IPS-NIHi7 (cell line): ENCODE measurements at regions not wholly inside any gene's neighbourhood (a gene's known extent, or its start where the extent isn't known, plus 50 kb on each side); places are given as distances from the start of the nearest gene placed in this dataset.

Experiments used
- DNase-seq: peaks from one replicate; pipeline ENCODE4 v3.0.0; 2012; ENCODE audit warnings: mixed read lengths; ENCODE audit errors: extremely low spot score

DNA sequence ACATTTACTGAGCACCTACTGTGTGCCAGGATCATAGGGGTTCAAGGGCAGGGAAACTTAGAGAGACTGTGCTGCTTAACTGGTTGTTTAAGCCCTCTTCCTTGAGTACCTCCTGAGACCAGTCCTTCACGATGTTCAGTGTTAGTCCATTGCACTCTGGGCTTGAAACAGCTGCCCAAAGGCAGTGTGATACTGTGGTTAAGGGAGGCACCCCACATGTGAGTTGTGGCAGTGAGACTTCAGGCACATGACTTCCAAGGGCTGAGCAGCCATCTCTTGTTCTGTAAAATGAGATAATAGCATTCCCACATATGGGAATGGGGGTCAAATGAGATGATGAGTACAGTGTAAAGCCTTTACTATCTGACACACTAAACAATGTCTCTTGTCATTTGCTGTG, 75.1 kb downstream of the LINGO1 start:
- no peak for DNase-seq

DNA sequence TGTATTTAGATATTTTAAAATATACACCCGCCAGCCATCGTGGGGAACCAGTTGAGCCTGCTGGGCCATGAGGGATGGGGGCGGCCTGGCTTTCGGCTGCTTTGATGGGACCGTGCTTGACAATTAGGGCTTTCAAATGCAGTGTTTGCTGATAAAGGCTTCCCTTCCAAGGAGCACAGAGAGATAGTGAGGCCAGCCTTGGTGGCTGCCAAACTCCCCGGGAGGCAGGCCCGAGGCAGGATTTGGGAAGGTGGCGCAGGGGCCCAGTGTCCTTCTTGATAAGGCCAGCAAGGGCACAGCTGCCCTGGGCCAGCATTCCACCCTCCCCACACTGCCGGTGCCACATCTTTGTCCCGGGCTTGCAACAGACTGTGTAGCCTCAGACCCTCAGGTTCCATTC, 75.6 kb downstream of the LINGO1 start:
- peak; percentile 71 for DNase-seq

DNA sequence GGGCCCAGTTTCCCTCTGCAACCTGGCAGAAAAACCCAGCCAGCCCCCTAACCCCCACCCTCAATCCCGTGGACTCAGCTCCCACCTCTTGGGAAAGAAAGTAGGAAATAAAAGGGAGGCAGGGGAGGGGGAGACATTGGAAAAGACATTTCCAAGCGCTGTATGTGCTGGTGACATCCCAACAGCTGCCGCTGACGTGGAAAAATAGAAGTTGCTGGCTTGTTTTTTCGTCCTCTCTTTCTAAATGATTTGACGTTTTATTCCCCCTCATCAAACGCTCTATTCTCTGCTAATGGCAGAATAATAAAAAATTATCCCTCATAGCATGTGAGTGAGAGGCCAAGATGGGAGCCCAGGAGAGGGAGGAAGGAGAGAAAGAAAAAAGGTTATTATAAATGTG, 76.1 kb downstream of the LINGO1 start:
- no peak for DNase-seq

DNA sequence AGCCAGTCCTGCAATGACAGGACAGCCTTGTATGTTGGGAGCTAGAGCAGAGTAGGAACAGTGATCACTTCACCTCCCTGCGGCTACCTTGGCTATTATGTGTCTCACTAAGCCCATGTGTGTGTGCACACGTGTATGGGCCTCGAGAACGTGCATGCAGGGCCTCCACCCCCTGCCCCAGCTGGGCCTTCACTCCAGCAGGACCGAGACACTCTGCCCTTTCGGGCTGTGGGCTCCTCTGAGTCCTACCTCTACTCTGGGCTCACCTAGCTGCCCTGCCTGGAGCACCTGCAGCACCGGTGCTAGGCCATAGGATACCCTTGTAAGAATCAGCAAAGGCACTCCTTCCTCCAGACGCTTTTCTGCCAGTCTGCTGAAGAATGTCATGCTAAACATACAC, 77.5 kb downstream of the LINGO1 start:
- DNase-seq, result no peak

DNA sequence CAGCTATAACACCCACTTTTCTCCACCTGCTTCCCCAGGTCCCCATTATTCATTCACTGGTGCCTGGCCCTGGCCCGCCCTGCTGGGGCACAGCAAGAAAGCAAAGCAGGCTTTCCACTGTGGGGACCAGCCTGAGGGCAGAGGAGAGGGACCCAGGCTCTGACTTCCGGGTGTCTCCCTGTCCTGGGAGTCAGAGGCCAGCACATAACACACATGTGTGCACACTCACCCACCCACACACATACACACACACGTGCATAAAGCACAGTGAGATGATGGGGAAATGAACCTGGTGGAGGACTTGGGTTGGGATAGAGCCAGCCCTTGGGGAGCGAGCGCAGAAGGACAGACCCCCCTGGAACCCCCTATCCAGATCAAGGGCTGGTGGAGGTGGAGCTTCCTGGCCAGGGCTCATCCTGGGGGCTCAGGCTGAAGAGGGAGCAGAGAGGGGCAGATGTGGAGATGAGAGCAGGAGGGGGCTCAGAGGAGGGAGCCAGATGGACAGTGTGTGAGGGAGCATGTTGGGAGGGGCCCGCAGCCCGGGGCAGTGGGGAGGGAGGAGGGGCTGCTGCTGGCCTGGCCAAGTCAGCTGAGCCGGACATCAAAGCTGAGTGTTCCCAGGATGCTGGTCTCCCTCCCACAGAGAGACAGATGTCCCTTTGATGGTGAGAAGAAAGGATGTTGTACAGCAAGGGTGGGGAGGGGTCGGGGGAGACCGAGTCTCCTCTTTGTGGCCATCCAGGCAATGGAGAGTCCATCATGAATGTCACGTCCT, 78.2 kb downstream of the LINGO1 start:
- no peak for DNase-seq

DNA sequence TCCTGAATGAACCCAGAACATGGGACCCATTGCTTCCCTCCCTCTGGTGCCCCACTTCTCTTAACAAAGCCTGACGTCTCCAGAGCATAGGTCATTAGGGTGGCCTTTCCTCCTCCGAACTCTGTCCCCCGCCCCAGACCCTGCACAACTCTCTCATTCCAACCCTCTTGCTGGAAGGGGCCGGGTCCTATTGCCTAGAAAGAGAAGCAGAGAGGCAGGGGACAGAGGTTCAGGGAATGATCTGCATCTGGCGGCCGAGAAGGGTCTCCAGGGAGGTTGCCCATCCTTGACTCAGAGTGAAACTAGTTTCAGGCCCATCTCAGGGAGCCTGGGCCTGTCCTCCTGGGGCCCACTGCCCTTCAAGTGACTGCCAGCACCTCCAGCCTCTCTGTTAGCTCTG, 79.0 kb downstream of the LINGO1 start:
- DNase-seq, result no peak

DNA sequence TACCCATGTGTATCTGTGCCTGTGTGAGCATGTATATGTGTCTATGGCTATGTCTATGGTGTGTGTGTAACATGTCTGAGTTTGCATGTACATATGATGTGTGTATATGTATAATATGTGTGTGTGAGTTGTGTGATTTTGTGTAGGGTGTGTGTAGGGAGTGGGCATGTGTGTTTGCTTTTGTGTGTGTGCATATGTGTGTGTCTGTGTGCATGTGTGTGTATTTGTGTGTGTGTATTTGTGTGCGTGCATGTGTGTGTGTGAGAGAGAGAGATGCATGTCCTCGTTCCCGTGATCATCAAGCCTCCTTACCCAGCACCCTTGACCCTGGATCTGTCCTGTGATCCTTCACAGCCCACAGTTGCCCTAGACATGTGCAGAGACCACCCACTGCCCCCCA, 79.5 kb downstream of the LINGO1 start:
- DNase-seq, result no peak

DNA sequence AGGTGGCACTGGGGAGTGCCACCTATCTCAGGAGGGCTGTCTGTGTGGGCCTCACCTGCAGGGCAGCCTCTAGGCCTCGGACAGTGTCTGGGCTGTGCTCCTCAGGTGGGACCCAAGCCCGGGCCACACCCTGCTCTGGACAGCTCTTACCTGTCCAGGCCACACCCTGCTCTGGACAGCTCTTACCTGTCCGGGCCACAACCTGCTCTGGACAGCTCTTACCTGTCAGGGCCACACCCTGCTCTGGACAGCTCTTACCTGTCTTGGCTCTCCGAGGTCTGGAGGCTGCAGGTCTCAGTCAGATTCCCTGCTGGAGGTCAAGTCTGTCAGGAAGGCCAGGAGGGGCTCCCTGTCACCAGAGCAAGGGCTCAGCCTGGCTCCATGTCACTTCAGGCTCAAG, 80.6 kb downstream of the LINGO1 start:
- no peak for DNase-seq

DNA sequence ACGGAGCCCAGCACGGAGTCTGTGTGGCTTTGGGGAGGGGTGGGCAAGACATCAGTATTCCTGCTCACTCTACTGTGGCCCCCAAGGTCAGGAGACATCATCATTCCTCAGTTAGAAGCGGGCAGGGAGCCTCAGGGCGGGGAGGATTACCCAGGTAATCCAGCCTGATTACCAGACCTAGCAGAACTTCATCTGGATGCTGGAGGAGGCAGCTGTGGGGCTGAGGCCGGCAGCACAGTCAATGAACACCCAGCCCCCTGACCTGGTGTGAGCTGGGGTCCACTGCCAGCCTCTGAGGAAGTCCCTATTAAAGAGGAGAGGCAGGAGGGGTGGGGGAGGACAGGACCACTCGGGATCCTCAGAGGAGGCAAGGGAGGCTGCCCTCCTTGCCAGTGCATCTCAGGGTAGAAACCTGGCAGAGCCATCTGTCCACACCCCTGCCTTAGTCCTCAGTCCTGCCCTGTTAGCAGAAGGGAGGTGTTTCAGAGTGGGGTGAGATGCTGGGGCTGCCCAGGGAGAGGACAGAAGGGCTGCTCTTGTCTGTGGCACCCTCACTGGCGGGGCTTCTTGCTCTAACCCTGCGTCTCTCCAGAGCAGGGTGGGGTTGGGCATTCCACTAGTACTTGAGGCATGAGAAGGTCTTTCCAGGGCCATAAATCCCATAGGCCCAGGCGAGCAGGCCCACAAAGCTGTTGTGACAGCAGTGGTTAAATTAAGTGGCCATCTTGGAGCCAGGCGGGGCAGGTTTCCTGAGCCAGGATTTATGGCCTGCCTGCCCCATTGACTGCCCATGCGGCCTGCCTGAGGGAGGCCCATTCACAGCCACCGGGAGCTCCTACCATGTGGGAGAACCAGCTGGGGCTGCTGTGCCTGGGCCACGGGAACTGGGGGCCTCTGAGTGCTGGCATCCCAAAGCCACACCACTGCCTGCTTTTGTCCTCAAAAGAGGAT, 82.1 kb downstream of the LINGO1 start:
- no peak for DNase-seq

DNA sequence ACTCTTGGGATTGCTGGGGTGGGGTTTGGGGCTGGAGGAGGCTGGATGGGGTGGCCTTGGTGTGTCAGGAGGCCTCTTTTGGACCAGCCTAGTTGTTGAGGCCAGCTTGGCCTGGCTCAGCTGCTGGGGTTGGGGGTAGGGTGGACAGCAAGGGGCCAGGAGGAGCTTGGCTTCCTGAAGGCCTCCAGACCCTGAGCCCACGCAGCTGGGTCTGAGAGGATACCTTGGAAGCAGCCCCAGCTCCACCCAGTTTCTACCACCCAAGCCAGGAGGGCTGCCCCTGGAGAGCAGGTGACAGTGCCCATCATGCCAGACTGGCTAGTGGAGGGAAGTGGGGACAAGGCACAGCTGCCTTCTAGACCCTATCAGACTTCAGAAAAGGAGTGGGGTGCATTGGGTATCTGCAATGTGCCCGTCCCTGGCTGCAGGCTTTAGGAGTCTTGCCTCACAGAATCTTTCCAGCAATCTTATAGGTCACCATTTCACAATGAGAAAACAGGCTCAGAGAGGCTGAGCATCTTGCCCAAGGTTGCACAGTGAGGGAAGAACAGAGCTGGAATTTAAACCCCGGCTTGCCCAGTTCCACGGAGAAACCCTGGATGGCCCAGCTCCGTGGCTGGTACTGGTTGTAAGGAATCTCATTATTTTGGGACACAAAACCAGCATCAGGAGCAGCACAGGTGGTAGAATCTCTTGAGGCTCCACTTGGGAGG, 83.0 kb downstream of the LINGO1 start:
- DNase-seq, result no peak

DNA sequence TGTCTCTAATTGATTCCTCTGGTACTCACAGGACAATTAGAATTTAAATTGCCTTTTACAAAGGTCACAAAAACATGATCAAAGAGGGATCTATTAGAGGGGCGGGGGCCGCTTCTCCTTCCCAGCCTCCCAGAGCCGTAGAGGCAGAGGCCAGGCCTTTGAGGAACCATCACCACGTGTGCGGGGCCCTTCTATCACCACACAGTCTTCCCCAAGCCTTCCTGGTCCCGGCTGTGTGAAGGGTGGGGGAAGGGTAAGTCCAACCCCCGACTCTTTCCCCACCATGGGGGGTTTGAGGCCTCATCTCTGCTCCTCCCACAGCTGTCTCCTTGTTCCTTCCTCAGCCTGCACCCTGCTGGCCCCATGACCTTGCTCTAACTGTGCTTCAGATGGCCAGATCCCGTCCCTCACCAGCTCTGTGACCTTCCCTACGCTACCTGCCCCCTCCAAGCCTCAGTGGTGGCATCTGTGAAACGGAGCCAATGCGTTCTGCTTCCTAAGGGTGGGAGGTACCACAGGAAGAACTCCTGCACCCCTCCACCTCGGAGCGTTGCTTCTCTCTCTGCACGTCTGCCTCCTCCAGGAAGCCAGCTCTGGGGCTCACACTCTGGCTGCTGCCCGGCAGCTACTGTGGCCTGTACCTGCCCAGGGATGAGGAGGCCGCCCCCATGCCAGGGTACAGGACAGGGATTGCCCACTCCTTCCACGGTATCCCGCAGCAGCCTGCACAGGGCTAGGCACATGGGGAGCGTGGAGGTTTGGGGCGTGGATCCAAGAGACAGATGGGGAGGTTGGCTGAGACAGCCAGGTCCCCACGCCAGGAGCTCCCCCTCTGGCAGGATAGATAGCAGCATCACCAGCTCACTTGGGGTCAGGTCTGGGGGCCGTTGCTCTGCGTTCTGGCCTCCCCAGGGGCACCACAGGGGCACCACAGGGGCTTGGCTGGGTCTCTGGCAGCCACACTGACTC, 83.8 kb downstream of the LINGO1 start:
- DNase-seq, result no peak

DNA sequence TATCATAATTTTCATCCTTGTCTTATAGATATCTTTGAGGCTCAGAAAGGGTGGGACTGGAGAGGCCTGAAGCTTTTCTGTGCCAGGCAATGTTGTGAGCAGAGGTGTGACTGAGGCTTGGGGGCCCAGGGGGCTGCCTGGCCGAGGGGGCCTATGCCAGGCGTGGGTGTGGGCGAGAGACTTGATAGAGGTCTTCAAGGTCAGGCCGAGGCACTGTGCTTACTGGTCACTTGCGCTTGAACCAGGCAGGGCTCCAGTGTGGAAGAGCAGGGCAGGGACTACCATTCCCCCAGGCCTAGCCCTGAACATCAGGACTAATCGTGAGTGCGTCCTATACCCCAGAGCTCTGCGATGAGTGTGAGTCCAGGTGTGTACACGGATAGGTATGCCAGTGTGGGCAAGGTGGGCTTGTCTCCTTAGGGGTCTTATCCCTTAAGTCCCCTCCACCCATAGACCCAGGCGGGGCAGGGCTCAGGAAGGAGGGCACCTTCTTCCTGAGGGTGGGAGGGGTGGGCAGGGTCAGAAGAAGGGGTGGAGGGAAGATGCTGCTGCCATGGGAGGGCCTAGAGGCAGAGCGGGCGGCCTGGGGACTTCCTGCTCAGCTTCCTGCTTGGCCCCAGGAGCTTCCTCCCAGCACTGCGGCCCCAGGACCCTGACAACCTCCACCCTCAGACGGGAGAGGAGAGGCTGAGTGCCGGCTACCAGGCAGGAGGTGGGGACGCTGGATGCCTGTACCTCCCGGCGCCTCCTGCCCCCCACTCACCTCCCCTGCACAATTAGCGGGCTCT, 84.7 kb downstream of the LINGO1 start:
- DNase-seq, result no peak

DNA sequence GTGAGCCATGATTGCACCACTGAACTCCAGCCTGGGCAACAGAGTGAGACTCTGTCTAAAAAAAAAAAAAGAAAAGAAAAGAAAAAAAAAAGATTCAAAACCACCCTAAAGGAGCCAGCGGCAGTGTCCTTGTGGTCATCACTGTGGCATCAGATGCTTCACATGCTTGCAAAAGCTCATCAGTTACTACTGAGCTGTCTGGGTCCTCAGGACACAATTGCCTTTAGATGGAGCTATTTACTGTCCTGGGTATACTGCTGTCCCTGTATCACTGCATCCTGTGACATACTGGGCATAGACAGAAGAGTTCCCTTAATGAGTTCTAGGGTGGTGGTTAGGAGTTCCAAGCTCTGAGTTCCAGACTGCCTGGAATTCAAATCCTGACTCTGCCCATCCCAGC, 85.8 kb downstream of the LINGO1 start:
- DNase-seq, result no peak

DNA sequence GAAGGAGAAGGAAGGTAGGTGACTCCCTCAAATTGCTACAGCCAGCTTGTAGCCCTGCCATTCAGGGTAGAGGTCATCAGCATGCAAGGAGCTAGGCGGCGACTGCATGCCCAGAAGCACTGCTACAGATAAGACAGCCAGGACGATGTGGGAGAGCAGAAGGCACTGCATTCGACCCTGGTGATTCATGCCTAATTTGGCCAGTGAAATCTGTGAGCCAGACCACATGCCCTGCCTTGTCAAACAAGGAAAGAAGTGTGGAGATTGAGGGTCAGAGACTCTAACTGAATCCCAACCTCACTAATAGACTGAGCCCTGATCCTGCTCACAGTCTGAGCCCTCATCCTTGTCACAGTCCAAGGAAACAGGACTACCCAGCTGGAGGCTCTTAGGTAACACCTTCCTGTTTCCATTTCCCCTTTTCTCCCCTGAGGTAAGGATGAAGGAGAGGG, 86.6 kb downstream of the LINGO1 start:
- DNase-seq, result no peak

DNA sequence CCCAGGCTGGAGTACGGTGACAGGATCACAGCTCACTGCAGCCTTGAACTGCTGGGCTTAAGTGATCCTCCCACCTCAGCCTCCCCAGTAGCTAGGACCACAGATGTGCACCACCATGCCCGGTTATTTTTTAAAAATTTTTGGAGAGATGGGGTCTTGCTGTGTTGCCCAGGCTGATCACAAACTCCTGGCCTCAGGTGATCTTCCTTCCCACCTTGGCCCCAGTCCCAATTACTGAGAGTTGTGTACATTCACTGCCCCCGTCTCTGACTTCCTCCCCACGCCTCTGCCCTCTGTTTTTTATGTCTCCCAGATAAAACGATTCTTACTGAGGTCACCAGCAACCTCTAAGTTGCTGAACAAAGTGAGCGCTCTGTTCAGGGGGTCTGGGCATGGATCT, 87.7 kb downstream of the LINGO1 start:
- DNase-seq, result no peak

DNA sequence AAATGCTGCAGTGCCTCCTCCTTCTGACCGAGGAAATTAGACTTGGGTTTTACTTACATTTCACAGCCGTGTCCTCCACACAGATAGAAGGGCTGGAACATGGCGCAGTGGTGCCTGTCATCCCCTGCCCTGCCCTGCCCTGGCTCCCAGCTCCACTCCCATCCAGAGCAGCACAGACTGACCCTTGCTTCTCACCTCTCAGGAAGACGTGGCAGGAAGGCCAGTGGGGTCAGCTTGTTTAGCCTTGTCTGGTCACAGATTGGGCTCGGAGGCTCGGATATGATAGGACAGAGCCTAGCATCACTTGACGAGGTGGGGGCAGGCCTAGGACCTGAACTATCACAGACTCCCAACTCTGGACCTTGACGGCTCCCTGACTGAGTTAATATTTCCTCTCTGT, 88.5 kb downstream of the LINGO1 start:
- no peak for DNase-seq

DNA sequence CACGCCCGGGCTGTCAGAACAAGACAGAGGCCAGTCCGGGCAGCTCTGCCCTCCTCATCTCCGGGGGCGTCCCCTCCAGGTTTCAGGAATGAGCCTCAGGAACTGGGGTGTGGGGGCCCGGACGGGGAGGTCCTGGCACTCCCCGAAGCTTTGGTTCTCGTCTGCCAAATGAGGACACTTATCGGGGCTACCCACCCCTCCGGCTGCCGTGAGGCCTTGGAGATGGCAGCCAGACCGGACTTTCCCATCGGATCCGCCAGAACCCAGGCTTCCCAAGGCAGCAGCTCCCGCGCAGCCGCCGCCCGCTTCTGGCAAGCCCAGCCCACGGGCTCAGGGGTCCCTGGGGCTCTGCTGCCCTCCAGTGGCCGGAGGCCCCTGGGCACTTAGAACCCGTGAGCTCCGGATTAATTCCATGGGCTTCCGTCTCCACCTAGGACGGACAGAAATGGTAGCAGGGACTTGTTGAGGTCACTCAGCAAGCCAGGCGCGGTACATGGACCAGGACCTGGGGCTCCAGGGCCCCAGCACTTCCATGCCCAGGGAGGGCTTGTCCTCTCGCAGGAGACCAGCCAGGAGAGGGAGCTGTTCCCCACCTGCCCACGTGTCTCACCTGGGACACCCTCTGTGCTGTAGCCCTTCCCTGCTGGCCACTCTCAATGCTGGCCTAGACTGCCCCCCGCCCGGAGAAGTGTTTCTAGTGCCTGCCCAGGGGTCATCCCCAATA, 89.4 kb downstream of the LINGO1 start:
- DNase-seq, result peak; percentile 94

DNA sequence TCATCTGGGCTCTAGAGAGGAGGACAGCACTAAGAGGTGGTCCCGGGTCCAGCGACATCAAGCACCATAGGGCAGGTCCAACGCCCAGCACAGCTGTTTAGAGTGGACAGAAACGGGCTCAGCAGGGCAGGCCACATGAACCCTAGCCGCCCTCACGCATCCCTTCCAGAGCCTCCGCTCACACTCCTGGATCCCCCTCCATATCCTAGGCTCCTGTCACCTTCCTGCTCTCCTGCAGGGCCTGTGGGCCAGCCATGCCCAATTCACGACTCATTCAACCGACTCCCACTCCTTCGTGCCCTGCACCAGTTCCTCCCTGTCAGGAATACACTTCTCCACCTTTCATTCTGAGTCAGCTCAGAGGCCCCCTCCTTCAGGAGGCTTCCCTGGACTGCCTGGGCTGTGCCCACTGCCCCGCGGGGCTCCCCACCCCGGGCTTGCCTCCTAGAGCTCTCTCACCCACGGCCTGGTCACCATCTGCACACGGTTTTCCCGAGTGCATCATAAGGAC, 90.2 kb downstream of the LINGO1 start:
- no peak for DNase-seq

DNA sequence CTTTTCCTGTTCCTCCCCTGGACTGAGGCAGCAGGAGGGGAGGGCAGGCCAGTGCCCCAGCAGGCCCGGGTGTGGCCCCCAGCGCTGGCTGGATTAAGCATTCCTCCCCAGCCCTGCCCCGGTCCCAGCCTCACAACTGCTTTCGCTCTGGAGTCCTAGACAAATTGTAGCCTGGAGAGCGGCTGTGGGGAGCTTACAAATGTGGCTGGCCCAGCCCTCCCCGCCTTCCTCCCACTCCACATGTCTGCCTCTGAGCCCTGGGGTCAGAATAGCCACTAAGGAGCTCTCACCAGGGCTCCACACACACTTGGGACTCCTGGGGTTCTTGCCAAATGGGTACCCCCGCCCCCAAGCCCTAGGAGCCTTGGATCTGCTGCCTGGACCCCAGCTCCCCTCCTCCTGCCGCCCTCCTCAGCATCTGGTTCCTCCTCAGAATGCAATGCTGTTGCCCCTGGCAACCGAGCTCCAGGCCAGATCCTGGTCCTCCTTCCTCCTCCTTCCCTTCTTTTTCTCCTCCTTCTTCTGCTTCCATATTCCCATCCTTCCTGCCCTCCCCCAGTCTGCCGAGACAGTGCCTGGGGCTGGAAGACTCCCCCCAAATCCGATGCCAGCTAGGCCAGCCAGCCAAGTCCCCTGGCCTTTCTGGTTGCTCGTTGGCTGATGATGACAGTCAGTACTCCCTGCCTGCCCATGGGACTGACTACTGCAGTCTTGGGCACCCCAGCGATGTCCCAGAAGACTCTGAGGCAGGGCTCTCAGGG, 91.1 kb downstream of the LINGO1 start:
- DNase-seq, result no peak
